OCI-LY7 (cell line): ENCODE measurements at regions not wholly inside any gene's neighbourhood (a gene's known extent, or its start where the extent isn't known, plus 50 kb on each side); places are given as distances from the start of the nearest gene placed in this dataset.

ENCODE experiments used
- BruUV-seq: library from RNA; stranded (reverse); fragments of 400-500 nt; replicated peaks from 2 replicates; lab custom pipeline; 2021; lab: Mats Ljungman, UMichigan
- CTCF ChIA-PET: fragments of 300-600 bp; sonication (Branson Sonifier 250); formaldehyde crosslinking; loops from one replicate; lab custom pipeline; 2022; ENCODE audit warnings: antibody characterized with exemption; ENCODE audit not compliant: unreplicated experiment; lab: Charles Lee
- POLR2A ChIA-PET: fragments of 300-600 bp; sonication (Branson Sonifier 250); formaldehyde crosslinking; loops from one replicate; lab custom pipeline; 2022; ENCODE audit warnings: antibody characterized with exemption; lab: Charles Lee
- DNase-seq: peaks from one replicate; pipeline ENCODE4 v3.0.0-alpha.2; 2015; ENCODE audit warnings: low spot score
- H2AFZ ChIP-seq: fragments of 200-600 bp; sonication (generic), shearing (Covaris generic); 2 replicates; pipeline ENCODE4 v1.6.1; 2014; ENCODE audit warnings: mild to moderate bottlenecking, antibody characterized with exemption, low read length, moderate library complexity
- H3K27ac ChIP-seq: fragments of 200-600 bp; sonication (generic); 2 replicates; pipeline ENCODE4 v1.5.1; 2014; ENCODE audit warnings: mixed run types, low read depth, mild to moderate bottlenecking, moderate library complexity, low read length, inconsistent platforms; ENCODE audit not compliant: poor library complexity, severe bottlenecking
- H3K36me3 ChIP-seq: fragments of 200-600 bp; sonication (generic); 2 replicates; pipeline ENCODE4 v1.6.1; 2014; ENCODE audit warnings: mild to moderate bottlenecking, antibody characterized with exemption, low read length, moderate library complexity, mixed read lengths; ENCODE audit not compliant: insufficient read depth
- H3K4me1 ChIP-seq: fragments of 200-600 bp; sonication (generic); 2 replicates; pipeline ENCODE4 v1.5.1; 2014; ENCODE audit warnings: mild to moderate bottlenecking, low read length; ENCODE audit not compliant: insufficient read depth, poor library complexity, severe bottlenecking
- H3K4me2 ChIP-seq: fragments of 200-600 bp; sonication (generic); 2 replicates; pipeline ENCODE4 v1.6.1; 2014; ENCODE audit warnings: mild to moderate bottlenecking, low read length
- H3K4me3 ChIP-seq: fragments of 200-600 bp; sonication (generic); 2 replicates; pipeline ENCODE4 v1.5.1; 2014; ENCODE audit warnings: mild to moderate bottlenecking, low read depth, low read length; ENCODE audit not compliant: poor library complexity, severe bottlenecking
- H3K79me2 ChIP-seq: fragments of 200-600 bp; sonication (generic); 2 replicates; pipeline ENCODE4 v1.6.1; 2016; ENCODE audit warnings: low read depth, mild to moderate bottlenecking, low read length, moderate library complexity, mixed read lengths; ENCODE audit not compliant: insufficient read depth
- H3K9me2 ChIP-seq: fragments of 200-600 bp; sonication (generic); 2 replicates; pipeline ENCODE4 v1.6.1; 2016; ENCODE audit warnings: mild to moderate bottlenecking, low read length, mixed read lengths; ENCODE audit not compliant: insufficient read depth
- H3K9me3 ChIP-seq: fragments of 200-600 bp; sonication (generic); 2 replicates; pipeline ENCODE4 v1.6.1; 2014; ENCODE audit warnings: mild to moderate bottlenecking, mixed run types, low read length, mixed read lengths
- H4K20me1 ChIP-seq: fragments of 200-600 bp; sonication (generic); 2 replicates; pipeline ENCODE4 v1.6.1; 2014; ENCODE audit warnings: mild to moderate bottlenecking, antibody characterized with exemption, low read length, moderate library complexity, mixed read lengths; ENCODE audit not compliant: insufficient read depth
- CTCF ChIP-seq: fragments of 200-600 bp; sonication (generic); conservative IDR thresholded peaks from 2 replicates; pipeline ENCODE4 v1.5.1; 2014; ENCODE audit warnings: mild to moderate bottlenecking, antibody characterized with exemption, low read length, moderate library complexity, mixed read lengths
- EZH2phosphoT487 ChIP-seq: fragments of 200-600 bp; sonication (generic); IDR thresholded peaks from 2 replicates; pipeline ENCODE4 v1.6.1; 2018; ENCODE audit warnings: low read depth, borderline replicate concordance, mild to moderate bottlenecking, mixed run types, antibody characterized with exemption, low read length, moderate library complexity, mixed read lengths
- intact Hi-C: fragments of 100-400 bp; cut with micrococcal nuclease; formaldehyde crosslinking; loops from one replicate; pipeline ENCODE4 v1.10.0; 2022; ENCODE audit not compliant: unreplicated experiment

- TF ChIP-seq CTCF (no peak), EZH2phosphoT487 (no peak)
- H3K4me3 ChIP-seq = no peak overlapping the region
- no peak overlapping the region for H3K4me2 ChIP-seq
- CTCF ChIA-PET = no interaction called here
- H2AFZ ChIP-seq = no peak overlapping the region
- no peaks in the 10 kb centered on the region for H3K79me2 ChIP-seq
- no peaks in the 10 kb centered on the region for H3K9me2 ChIP-seq
- no peaks in the 10 kb centered on the region for H3K9me3 ChIP-seq
- H3K4me1 ChIP-seq = no peaks in the 10 kb centered on the region
- H3K27ac ChIP-seq = no peak overlapping the region
- POLR2A ChIA-PET = no interaction called here
- no peaks in the 10 kb centered on the region for H4K20me1 ChIP-seq
- H3K36me3 ChIP-seq = no peaks in the 10 kb centered on the region
- intact Hi-C loops = no loop called here
- no TSS peak for BruUV-seq
- DNase-seq = no peak
These were observed 860.8 kb downstream of the NLGN4Y start for GRCh38 chrY:15385178-15385577.

GRCh38 chrY:15397556-15398280 is 873.4 kb downstream of the NLGN4Y start:
- TF ChIP-seq EZH2phosphoT487 = no peak
- TF ChIP-seq CTCF = no peak
- no peak overlapping the region for H3K4me3 ChIP-seq
- POLR2A ChIA-PET = no interaction called here
- no peaks in the 10 kb centered on the region for H3K4me1 ChIP-seq
- intact Hi-C loops = no loop called here
- no peak for DNase-seq
- no peaks in the 10 kb centered on the region for H4K20me1 ChIP-seq
- no peaks in the 10 kb centered on the region for H3K9me3 ChIP-seq
- H2AFZ ChIP-seq = no peak overlapping the region
- no peak overlapping the region for H3K4me2 ChIP-seq
- no peaks in the 10 kb centered on the region for H3K79me2 ChIP-seq
- H3K36me3 ChIP-seq = no peaks in the 10 kb centered on the region
- H3K27ac ChIP-seq = no peak overlapping the region
- CTCF ChIA-PET = no interaction called here
- H3K9me2 ChIP-seq = no peaks in the 10 kb centered on the region
- no TSS peak for BruUV-seq

- H3K9me2 ChIP-seq = no peaks in the 10 kb centered on the region
- H2AFZ ChIP-seq = no peak overlapping the region
- H3K27ac ChIP-seq = no peak overlapping the region
- no peaks in the 10 kb centered on the region for H3K36me3 ChIP-seq
- no TSS peak for BruUV-seq
- CTCF ChIA-PET = no interaction called here
- H3K4me1 ChIP-seq = no peaks in the 10 kb centered on the region
- H3K79me2 ChIP-seq = no peaks in the 10 kb centered on the region
- no peaks in the 10 kb centered on the region for H4K20me1 ChIP-seq
- no peak overlapping the region for H3K4me3 ChIP-seq
- POLR2A ChIA-PET = no interaction called here
- H3K4me2 ChIP-seq = no peak overlapping the region
- DNase-seq = no peak
- TF ChIP-seq CTCF = no peak
- no peak for TF ChIP-seq EZH2phosphoT487
- H3K9me3 ChIP-seq = no peaks in the 10 kb centered on the region
- intact Hi-C loops = no loop called here
These were observed 878.1 kb downstream of the NLGN4Y start for GRCh38 chrY:15402451-15402850.
